ENCODE measurements at regions not wholly inside any gene's neighbourhood (a gene's known extent, or its start where the extent isn't known, plus 50 kb on each side); places are given as distances from the start of the nearest gene placed in this dataset.

DNA sequence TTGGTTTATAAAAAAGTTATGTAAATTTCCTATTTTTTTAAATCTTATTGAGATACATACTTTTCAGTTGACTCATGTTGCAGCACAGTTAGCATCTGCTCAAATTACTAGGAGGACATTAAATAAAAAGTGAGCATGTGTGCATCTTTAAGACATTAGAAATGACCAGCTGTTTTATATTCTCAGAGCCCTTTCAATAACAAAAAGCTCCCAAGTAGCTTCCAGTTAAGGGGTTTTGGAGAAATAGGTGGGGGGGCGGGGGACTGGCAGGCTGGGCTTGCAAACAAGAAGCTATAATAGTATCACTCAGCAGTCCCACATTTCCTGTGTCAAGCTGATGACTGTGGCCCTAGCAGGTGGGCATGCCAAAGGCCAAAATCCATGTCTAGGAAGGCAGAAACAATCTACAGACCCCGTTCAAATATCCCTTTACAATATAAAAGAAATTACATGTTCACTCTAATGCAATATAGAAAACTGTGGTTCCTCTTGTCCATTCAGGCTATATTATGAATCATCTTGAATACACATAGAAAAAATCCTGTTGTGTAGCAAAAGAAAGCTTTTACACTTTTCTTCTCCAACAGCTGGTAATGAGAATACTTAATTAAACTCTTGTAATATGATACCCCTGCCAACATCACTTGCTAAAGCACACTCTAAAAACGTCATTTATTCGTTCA, 1713.2 kb upstream of the SLC10A2 start:
- DNase-seq = peak; percentile 44

DNA sequence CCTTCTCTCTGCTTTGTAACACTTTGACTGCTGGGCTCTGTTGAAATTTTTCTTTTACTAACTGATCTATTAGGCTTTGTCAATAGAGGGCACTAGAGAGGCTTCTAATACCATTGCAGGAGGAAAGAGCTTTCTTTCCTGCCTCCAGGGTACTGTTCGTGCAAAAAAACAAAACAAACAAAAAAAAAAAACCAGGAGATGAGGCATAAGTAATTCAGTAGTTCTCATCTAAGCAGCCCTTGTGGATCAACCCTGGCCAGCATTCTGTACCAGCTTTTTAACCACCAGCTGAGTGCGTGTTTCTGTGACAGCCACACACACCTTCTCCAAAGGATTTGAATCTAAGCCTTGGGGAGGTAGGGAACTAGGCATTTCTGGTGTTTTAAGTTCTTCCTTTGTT, 1707.6 kb upstream of the SLC10A2 start:
- DNase-seq = peak; percentile 37

GRCh38 chr13:104769545-104769944, 1703.3 kb upstream of the SLC10A2 start:
- no peak for DNase-seq

DNA sequence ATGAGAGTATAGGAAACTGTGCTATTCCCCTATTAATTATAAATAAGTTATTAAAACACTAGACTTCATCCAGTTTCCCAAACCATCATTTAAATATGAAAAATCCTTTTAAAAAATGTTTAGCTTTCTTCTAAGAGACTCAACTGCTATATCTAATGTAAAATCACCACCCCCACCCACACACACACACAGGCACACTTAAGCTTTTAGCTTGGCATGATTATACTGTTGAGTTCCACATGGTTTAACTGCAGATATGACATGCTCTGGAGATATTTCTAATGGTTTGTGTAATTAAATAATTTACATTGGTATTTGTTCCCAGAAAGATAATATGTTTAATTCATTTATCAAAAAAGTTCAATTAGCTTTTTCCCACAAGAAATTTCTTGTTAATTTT, 1700.1 kb upstream of the SLC10A2 start:
- DNase-seq = no peak

GRCh38 chr13:104764600-104764999, 1698.4 kb upstream of the SLC10A2 start:
- DNase-seq = no peak

- DNase-seq = no peak
These were observed 1692.9 kb upstream of the SLC10A2 start for GRCh38 chr13:104759069-104759468.

DNA sequence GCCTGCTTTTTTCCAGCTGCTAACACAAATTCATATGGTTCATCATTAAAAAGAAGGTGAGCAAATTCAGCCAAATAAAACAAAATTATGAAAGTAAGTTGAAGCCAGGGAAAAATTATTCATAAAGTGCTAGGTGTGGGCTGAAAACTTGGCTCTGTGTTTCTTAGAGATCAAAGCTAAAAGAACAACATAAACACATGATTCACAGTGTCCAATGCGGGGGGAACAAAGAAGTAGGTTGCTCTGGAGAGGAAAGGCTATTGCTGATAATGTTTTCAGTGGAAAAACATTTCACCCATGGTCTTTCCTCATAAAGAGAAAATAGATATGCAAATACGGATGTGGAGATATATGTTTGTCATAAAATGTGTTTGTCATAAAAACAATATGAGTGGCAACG, 1691.5 kb upstream of the SLC10A2 start:
- no peak for DNase-seq

GRCh38 chr13:104750377-104750776, 1684.2 kb upstream of the SLC10A2 start:
- no peak for DNase-seq

- peak; percentile 74 for DNase-seq
These were observed 1674.5 kb upstream of the SLC10A2 start for GRCh38 chr13:104740641-104741222.

- no peak for DNase-seq
These were observed 1671.5 kb upstream of the SLC10A2 start for GRCh38 chr13:104737713-104738112.

GRCh38 chr13:104733427-104733826, 1667.2 kb upstream of the SLC10A2 start:
- no peak for DNase-seq

DNA sequence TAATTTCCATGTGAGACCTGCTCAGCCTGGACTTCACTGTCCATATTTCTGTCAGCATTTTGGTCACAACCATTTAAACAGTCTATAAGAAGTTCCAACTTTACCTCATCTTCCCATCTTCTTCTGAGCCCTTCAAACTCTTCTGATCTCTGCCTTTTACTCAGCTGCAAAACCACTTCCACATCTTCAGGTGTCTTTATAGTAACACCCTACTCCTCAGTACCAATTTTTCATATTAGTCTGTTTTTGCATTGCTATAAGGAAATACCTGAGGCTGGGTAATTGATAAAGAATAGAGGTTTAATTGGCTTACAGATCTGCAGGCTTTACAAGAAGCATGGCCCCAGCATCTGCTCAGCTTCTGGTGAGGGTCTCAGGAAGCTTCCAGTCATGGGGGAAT, 1648.9 kb upstream of the SLC10A2 start:
- DNase-seq = no peak

DNA sequence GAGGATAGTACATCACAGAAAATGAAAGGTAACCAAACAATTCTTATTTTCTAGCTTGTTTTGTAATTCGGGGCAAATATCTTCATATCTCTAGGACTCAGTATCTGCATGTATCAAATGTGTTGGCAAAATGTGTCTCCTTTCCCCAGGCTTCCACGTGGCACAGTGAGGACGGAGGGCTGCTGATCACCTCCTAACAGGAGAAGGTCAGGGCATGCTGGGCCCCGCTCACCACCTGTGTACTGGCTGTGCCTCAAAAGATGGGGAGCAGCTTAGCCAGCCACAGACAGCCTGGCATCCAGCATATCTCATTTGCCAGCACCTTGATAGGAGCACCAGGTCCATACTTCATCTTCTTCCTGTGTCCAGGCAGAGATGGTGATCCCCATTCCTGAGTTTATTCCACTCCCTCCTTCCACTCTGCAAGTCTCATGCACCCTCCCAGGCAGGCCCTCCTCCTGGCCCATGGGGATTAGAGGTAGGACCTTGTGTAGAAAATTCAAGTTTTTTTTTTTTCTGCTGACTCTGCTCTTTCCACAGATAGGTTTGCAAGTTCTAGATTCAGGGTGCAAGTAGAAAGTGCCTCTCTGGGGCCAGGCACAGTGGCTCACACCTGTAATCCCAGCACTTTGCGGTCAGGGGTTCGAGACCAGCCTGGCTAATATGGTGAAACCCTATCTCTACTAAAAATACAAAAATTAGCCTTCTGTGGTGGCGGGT, 1639.0 kb upstream of the SLC10A2 start:
- DNase-seq = no peak

DNA sequence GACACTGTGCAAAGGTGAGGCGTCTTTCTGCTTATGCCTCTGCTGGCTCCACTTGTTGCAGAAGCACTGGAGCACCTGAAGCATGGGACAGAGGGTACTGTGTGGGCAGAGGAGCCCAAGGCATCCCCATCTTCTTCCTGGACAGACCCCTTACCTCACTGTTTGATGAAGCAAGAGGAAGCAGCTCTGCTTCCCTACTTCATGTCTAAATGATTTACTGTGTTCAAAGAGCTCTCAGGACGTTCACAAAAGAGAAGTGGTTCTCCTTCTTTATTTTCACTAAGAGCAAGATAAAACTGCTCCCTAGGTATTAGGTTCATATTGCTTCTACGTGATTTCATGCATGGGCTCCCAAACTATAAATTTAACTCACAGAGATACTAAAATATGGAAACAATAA, 1635.4 kb upstream of the SLC10A2 start:
- no peak for DNase-seq

DNA sequence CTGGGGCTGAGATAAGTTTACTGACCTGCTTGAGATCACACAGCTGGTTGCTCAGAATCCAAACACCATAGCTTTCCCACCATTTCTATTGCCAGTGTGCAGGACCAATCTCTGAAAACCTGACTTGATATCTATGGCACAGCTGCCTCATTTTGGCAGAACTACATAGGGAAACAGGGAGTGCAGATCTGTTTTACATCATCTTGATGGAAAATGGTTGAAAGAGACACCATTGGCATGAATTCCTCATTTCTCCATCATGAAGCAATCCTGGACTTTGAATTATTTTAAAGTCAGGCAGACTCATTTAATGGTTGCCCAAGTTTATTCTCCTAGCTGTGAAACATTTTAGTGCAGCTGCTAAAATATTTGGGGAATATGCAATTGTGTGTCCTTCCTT, 1628.2 kb upstream of the SLC10A2 start:
- no peak for DNase-seq

DNA sequence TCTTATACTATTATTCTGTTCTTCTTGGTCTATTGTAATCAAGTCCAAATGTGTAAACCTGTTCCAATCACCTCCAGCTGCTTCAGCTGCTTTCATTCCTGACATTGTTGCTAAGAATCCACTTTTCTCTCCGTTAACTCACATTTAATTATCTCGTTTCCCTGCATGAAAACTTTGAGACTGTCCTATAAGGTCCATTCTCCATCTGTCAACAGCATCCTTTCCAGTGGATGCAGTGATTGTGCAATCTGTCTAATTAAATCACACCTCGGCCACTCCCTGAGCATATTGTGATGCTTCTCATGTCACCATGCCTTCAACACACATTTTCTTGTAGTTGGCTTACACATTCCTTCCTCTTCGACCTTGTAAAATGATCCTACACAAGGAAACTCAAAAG, 1626.9 kb upstream of the SLC10A2 start:
- DNase-seq = no peak

GRCh38 chr13:104691767-104692467, 1625.7 kb upstream of the SLC10A2 start:
- no peak for DNase-seq

GRCh38 chr13:104686484-104686883, 1620.3 kb upstream of the SLC10A2 start:
- DNase-seq = no peak

GRCh38 chr13:104683789-104684188, 1617.6 kb upstream of the SLC10A2 start:
- no peak for DNase-seq

GRCh38 chr13:104678161-104678560, 1611.9 kb upstream of the SLC10A2 start:
- no peak for DNase-seq

DNA sequence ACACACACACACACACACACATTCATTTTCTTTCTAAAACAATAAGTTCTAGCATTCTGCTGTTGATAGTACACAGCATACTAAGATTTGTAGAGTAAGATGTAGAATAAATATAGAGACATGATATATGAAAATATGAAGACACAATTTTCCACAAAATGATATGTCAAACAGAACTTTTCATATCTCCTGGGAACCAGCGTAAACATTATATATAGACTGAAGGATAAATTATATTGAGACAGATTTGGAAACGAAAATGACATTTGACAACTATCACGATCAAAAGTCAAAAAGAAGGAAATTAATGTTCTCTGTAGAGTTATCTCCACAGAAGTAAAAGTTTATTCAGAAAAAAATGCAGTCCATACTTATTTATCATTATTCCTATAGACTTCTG, 1605.7 kb upstream of the SLC10A2 start:
- DNase-seq = no peak

DNA sequence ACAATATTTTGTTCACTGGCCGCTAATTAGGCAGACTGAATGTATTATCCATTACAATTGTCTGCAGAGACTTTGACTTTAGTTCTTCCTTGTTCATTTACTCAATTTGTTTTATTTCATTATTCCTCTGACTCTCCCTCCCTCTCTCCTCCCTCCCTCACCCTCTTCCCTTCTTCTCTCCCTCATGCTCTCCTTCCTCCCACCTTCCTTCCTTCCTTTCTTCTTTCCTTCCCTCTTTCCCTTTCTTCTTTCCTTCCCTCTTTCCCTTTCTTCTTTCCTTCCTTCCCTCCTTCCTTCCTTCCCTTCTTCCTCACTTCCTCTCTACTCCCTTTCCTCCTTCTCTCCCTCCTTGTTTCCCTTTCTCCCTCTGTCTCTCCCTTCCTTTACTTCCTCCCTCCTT, 1591.0 kb upstream of the SLC10A2 start:
- no peak for DNase-seq

GRCh38 chr13:104650431-104650830, 1584.2 kb upstream of the SLC10A2 start:
- DNase-seq = no peak

GRCh38 chr13:104648291-104648690, 1582.1 kb upstream of the SLC10A2 start:
- DNase-seq = no peak

All from NCI-H446 treated with DMSO at 0.1 percent for 48 hours (cell line).